A549 (cell line): ENCODE measurements at regions not wholly inside any gene's neighbourhood (a gene's known extent, or its start where the extent isn't known, plus 50 kb on each side); places are given as distances from the start of the nearest gene placed in this dataset.

Experiments used
- ATAC-seq, 2 experiments: fragments of 200-7000 bp in 1 of 2; fragments of >200 bp in 1 of 2; cut with Nextera tagmentation in 1 of 2; cut with Tn5 transposase in 1 of 2; 3 replicates each; pipeline versions ENCODE4 v1.8.0 to v1.9.1; 2018 to 2020; ENCODE audit warnings: mild to moderate bottlenecking in 1 of 2, moderate library complexity in 1 of 2
- CTCF ChIA-PET: fragments of 300-600 bp; sonication (Branson Sonifier 250); formaldehyde crosslinking; extraction: SDS; loops from one replicate; lab custom pipeline; 2021; ENCODE audit warnings: antibody characterized with exemption, inconsistent platforms; lab: Yijun Ruan, JAX
- POLR2A ChIA-PET: fragments of 350-600 bp; formaldehyde crosslinking; extraction: SDS; loops from one replicate; lab custom pipeline; 2021; ENCODE audit warnings: antibody characterized with exemption, inconsistent platforms; lab: Yijun Ruan, JAX
- DNase-seq, 2 experiments: peaks; one replicate each; pipeline versions ENCODE4 v3.0.0 to v3.0.0-alpha.2; 2011 to 2016; ENCODE audit warnings: low read depth in 1 of 2, low spot score in 1 of 2
- FAIRE-seq: peaks from 2 replicates; lab custom pipeline; 2011; peaks lifted over from hg19 to GRCh38; lab: Jason Lieb, UNC
- H3K27ac ChIP-seq, 2 experiments: fragments of >200 bp; sonication (Bioruptor Twin); formaldehyde crosslinking; 3 replicates each; pipeline ENCODE4 v1.5.1; 2016 to 2017
- H3K4me1 ChIP-seq: fragments of >200 bp; sonication (Bioruptor Twin); formaldehyde crosslinking; 3 replicates; pipeline ENCODE4 v1.6.1; 2016
- H3K4me2 ChIP-seq: fragments of >200 bp; sonication (Bioruptor Twin); formaldehyde crosslinking; 3 replicates; pipeline ENCODE4 v1.6.1; 2016
- H3K4me3 ChIP-seq: fragments of >200 bp; sonication (Bioruptor Twin); formaldehyde crosslinking; 3 replicates; pipeline ENCODE4 v1.5.1; 2016
- H3K9me3 ChIP-seq: fragments of >200 bp; sonication (Bioruptor Twin); formaldehyde crosslinking; 3 replicates; pipeline ENCODE4 v1.6.1; 2016
- BHLHE40 ChIP-seq: IDR thresholded peaks from 2 replicates; pipeline ENCODE4 v1.6.1; 2012; ENCODE audit warnings: low read depth, low read length, inconsistent platforms
- CBX2 ChIP-seq: fragments of 200-600 bp; sonication (generic); IDR thresholded peaks from 2 replicates; pipeline ENCODE4 v1.6.1; 2016; ENCODE audit warnings: low read depth, mild to moderate bottlenecking, borderline replicate concordance
- CHD2 ChIP-seq: fragments of 150-350 bp; IDR thresholded peaks from 2 replicates; pipeline ENCODE4 v1.6.1; 2014; ENCODE audit warnings: low read length; ENCODE audit not compliant: partially characterized antibody
- CHD4 ChIP-seq: fragments of 200-600 bp; sonication (generic); IDR thresholded peaks from 2 replicates; pipeline ENCODE4 v1.6.1; 2016; ENCODE audit warnings: antibody characterized with exemption, mild to moderate bottlenecking, borderline replicate concordance
- EHF ChIP-seq: fragments of 250-450 bp; sonication (Bioruptor Pico); IDR thresholded peaks from 2 replicates; pipeline ENCODE4 v1.5.0; 2020; ENCODE audit warnings: mild to moderate bottlenecking
- ESRRA ChIP-seq: fragments of 150-350 bp; IDR thresholded peaks from 2 replicates; pipeline ENCODE4 v1.6.1; 2014; ENCODE audit warnings: mild to moderate bottlenecking, low read length, borderline replicate concordance
- FOSB ChIP-seq: fragments of 250-450 bp; sonication (Bioruptor Pico); IDR thresholded peaks from 2 replicates; pipeline ENCODE4 v1.5.0; 2020; ENCODE audit warnings: mild to moderate bottlenecking, moderate library complexity
- GATA3 ChIP-seq: IDR thresholded peaks from 2 replicates; pipeline ENCODE4 v1.6.1; 2012; ENCODE audit warnings: borderline replicate concordance
- HOXB13 ChIP-seq: fragments of 250-450 bp; sonication (Bioruptor Pico); IDR thresholded peaks from 2 replicates; pipeline ENCODE4 v1.5.0; 2020; ENCODE audit warnings: low read depth, mild to moderate bottlenecking, moderate library complexity
- MAFK ChIP-seq: fragments of 450-650 bp; IDR thresholded peaks from 2 replicates; pipeline ENCODE4 v1.6.1; 2014; ENCODE audit not compliant: partially characterized antibody
- NR3C1 ChIP-seq: fragments of >200 bp; sonication (Bioruptor Twin); formaldehyde crosslinking; IDR thresholded peaks from 3 replicates; pipeline ENCODE4 v1.6.1; 2017
- RAD21 ChIP-seq, 2 experiments: fragments of >200 bp in 1 of 2; sonication (Bioruptor Twin) in 1 of 2; formaldehyde crosslinking in 1 of 2; IDR thresholded peaks in 1 of 2; conservative IDR thresholded peaks in 1 of 2; 2 replicates in 1 of 2; 3 replicates in 1 of 2; pipeline ENCODE4 v1.6.1; 2012 to 2018; ENCODE audit warnings: inconsistent platforms in 1 of 2
- RCOR1 ChIP-seq: fragments of 150-350 bp; IDR thresholded peaks from 2 replicates; pipeline ENCODE4 v1.6.1; 2014; ENCODE audit warnings: antibody characterized with exemption, low read length, low read depth
- RFX5 ChIP-seq: fragments of 450-650 bp; IDR thresholded peaks from 2 replicates; pipeline ENCODE4 v1.7.1; 2014; ENCODE audit warnings: antibody characterized with exemption, mild to moderate bottlenecking, moderate library complexity
- SMC3 ChIP-seq: fragments of >200 bp; sonication (Bioruptor Twin); formaldehyde crosslinking; IDR thresholded peaks from 3 replicates; pipeline ENCODE4 v1.6.1; 2018; ENCODE audit warnings: inconsistent platforms
- TFCP2L1 ChIP-seq: fragments of 250-450 bp; sonication (Bioruptor Pico); IDR thresholded peaks from 2 replicates; pipeline ENCODE4 v1.5.0; 2021; ENCODE audit warnings: mild to moderate bottlenecking
- ZNF302 ChIP-seq: fragments of 250-450 bp; sonication (Bioruptor Pico); IDR thresholded peaks from 2 replicates; pipeline ENCODE4 v1.9.0; 2021; ENCODE audit warnings: inconsistent platforms, mild to moderate bottlenecking, moderate library complexity
- WGBS: methylation state at CpG from one replicate; pipeline ENCODE4 v1.1.6; 2017; ENCODE audit errors: missing lambda C conversion rate; 5-methylcytosine and 5-hydroxymethylcytosine counted together
- TF ChIP-seq, protein P1 (sequence below): fragments of >200 bp; sonication (Bioruptor Twin); formaldehyde crosslinking; IDR thresholded peaks from 3 replicates; pipeline ENCODE4 v1.5.1; 2016
- TF ChIP-seq, protein P2 (sequence below): IDR thresholded peaks from 2 replicates; pipeline ENCODE4 v1.6.1; 2012
- TF ChIP-seq, protein P3 (sequence below): fragments of 450-650 bp; IDR thresholded peaks from 2 replicates; pipeline ENCODE4 v1.6.1; 2014; ENCODE audit warnings: antibody characterized with exemption
- TF ChIP-seq, protein P4 (sequence below): IDR thresholded peaks from 2 replicates; pipeline ENCODE4 v1.6.1; 2012
- TF ChIP-seq, protein P5 (sequence below): fragments of 150-350 bp; IDR thresholded peaks from 2 replicates; pipeline ENCODE4 v1.6.1; 2014; ENCODE audit warnings: low read depth, mild to moderate bottlenecking, low read length

DNA sequence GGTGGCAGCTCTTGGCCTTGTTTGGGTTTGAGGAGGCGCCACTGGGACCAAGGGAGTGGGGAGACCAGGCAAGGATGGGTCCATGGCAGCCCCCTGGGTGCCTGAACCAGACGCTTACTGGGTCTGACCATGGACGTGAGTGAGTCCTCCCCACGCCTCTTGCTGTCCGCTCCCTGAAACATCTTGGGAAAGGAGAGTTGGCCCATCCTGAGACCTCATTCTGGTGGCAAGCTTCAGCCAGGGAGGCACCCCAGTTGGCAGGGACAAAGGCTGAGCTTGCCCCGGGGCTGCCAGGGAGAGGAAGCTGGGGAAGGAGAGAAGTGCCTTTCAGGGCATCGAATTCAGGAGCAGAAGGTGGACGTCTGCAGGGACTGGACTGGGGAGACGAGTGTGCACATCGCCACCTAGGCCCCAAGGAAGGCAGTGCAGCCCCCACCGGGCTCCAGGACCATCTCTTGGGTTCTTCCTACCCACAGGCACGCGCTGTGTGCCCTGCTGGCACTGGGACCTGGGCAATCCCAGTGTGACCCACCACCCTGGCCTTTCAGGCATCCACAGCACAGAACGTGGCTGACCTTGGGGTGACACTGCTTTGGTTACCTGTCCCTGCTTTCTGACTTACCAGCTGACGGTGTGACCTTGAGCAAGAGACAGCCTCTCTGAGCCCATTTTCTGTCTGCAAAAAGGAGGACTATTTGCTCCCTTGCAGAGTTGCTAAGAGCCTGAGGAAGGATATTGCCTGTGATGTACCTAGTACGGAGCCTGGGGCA lies 132.9 kb upstream of the WNT4 start:
- WGBS, result 35% methylated on average over 13 of the region's 16 CpGs
- H3K4me3 ChIP-seq, result no peak overlapping the region
- peak; percentile 63 to 67 for DNase-seq
- CTCF ChIA-PET, result interaction anchor here (0.6 to 2.2 kb wide), 29 partner anchors 9 to 366 kb away, joined by 3 to 15 read pairs (median 3); no protein-coding TSS in a partner anchor
- no peak overlapping the region for H3K4me2 ChIP-seq
- TF ChIP-seq MAFK (no peak), RAD21 (conservative IDR thresholded peaks at IDR 0.05 in 1 of 2, IDR thresholded peaks at IDR 0.05 in 1 of 2) (peak; percentile 71 to 74), TFCP2L1 (CRISPR knock-in tag) (no peak), ESRRA (no peak), FOSB (no peak), ZNF302 (no peak), CHD2 (no peak), SMC3 (peak; percentile 65), CBX2 (no peak), EHF (CRISPR knock-in tag) (no peak), RCOR1 (no peak)
- TF ChIP-seq, protein P1, sequence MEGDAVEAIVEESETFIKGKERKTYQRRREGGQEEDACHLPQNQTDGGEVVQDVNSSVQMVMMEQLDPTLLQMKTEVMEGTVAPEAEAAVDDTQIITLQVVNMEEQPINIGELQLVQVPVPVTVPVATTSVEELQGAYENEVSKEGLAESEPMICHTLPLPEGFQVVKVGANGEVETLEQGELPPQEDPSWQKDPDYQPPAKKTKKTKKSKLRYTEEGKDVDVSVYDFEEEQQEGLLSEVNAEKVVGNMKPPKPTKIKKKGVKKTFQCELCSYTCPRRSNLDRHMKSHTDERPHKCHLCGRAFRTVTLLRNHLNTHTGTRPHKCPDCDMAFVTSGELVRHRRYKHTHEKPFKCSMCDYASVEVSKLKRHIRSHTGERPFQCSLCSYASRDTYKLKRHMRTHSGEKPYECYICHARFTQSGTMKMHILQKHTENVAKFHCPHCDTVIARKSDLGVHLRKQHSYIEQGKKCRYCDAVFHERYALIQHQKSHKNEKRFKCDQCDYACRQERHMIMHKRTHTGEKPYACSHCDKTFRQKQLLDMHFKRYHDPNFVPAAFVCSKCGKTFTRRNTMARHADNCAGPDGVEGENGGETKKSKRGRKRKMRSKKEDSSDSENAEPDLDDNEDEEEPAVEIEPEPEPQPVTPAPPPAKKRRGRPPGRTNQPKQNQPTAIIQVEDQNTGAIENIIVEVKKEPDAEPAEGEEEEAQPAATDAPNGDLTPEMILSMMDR, result peak; percentile 63
- POLR2A ChIA-PET, result no interaction called here
- H3K27ac ChIP-seq, result no peak overlapping the region
- no peaks in the 10 kb centered on the region for H3K9me3 ChIP-seq
- no peaks in the 10 kb centered on the region for H3K4me1 ChIP-seq
- no peak for FAIRE-seq
- peak; percentile 87 to 99 for ATAC-seq

DNA sequence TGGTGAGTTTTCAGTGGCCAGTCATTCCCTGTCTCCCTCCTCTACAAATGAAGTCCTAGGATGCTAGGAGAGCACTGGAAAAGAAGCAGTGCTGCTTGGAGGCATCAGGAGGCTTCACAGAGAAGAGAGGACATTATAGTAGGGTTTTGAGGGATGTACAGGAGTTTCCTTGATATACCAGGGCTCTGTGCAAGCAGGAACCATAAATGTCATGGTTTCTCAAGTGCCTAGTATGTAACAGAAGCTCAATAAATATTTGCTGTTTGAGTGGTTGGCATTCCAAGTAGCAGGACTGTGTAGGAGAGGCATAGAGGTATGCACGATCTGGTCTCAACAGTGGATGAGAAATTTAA lies 133.5 kb upstream of the WNT4 start:
- 22% methylated on average over 1 of the region's 1 CpG for WGBS
- Histone ChIP-seq H3K4me2 (no peak overlapping the region), H3K9me3 (no peaks in the 10 kb centered on the region), H3K27ac (no peak overlapping the region)
- TF ChIP-seq HOXB13 (CRISPR knock-in tag) (no peak), GATA3 (no peak), SMC3 (no peak), NR3C1 (no peak), CHD4 (no peak), RFX5 (no peak), BHLHE40 (no peak), ZNF302 (no peak), CHD2 (no peak)
- TF ChIP-seq, protein P2, sequence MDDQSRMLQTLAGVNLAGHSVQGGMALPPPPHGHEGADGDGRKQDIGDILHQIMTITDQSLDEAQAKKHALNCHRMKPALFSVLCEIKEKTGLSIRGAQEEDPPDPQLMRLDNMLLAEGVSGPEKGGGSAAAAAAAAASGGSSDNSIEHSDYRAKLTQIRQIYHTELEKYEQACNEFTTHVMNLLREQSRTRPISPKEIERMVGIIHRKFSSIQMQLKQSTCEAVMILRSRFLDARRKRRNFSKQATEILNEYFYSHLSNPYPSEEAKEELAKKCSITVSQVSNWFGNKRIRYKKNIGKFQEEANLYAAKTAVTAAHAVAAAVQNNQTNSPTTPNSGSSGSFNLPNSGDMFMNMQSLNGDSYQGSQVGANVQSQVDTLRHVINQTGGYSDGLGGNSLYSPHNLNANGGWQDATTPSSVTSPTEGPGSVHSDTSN, result no peak
- TF ChIP-seq, protein P3, sequence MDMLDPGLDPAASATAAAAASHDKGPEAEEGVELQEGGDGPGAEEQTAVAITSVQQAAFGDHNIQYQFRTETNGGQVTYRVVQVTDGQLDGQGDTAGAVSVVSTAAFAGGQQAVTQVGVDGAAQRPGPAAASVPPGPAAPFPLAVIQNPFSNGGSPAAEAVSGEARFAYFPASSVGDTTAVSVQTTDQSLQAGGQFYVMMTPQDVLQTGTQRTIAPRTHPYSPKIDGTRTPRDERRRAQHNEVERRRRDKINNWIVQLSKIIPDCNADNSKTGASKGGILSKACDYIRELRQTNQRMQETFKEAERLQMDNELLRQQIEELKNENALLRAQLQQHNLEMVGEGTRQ, result no peak
- TF ChIP-seq, protein P4, sequence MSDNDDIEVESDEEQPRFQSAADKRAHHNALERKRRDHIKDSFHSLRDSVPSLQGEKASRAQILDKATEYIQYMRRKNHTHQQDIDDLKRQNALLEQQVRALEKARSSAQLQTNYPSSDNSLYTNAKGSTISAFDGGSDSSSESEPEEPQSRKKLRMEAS, result no peak
- TF ChIP-seq, protein P5, sequence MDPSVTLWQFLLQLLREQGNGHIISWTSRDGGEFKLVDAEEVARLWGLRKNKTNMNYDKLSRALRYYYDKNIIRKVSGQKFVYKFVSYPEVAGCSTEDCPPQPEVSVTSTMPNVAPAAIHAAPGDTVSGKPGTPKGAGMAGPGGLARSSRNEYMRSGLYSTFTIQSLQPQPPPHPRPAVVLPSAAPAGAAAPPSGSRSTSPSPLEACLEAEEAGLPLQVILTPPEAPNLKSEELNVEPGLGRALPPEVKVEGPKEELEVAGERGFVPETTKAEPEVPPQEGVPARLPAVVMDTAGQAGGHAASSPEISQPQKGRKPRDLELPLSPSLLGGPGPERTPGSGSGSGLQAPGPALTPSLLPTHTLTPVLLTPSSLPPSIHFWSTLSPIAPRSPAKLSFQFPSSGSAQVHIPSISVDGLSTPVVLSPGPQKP, result no peak
- TF ChIP-seq, all 56 proteins: peak for 0
- POLR2A ChIA-PET, result no interaction called here
- ATAC-seq (peak in 1 of 2 experiments; percentile 25; a peak in 3 of 6 replicates), FAIRE-seq (no peak), DNase-seq (no peak)
- Histone ChIP-seq H3K4me1 (no peaks in the 10 kb centered on the region), H3K4me3 (no peak overlapping the region)
- CTCF ChIA-PET, result interaction anchor here (0.6 to 2.1 kb wide), 17 partner anchors 9 to 166 kb away, joined by 3 to 15 read pairs (median 3); no protein-coding TSS in a partner anchor
